ENCODE measurements at regions not wholly inside any gene's neighbourhood (a gene's known extent, or its start where the extent isn't known, plus 50 kb on each side); places are given as distances from the start of the nearest gene placed in this dataset.

DNA sequence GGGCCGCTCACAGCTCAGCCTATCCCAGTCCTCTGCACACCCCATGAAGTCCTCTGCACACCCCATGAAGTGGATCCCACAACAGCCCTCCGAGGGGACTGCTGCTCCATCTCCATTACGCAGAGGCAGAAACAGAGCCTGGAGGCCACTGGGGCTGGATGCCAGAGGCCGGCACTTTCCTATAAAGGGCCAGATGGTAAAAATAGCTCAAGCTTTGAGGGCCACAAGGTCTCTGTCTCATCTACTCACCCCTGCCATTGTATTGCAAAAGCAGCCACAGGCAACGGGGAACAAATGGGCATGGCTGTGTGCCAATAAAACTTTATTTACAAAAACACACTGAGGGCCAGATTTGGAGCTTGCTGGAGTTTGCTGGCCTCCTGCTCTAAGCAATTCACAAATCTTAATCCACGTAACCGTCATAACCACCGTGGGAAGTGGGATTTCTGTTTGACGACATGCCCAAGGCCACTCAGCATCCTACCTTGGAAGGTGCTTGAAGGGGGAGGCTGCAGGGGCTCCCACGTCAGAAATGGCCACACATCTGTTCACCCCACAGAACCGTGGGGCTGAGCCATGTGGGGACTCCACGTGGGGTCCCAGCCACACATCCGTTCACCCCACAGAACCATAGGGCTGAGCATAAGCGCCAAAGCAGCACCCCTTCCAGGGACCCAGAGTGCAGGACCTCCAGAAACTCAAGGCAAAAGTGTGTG is 92.0 kb downstream of the NCOR2 start:
- TF ChIP-seq, protein P1, sequence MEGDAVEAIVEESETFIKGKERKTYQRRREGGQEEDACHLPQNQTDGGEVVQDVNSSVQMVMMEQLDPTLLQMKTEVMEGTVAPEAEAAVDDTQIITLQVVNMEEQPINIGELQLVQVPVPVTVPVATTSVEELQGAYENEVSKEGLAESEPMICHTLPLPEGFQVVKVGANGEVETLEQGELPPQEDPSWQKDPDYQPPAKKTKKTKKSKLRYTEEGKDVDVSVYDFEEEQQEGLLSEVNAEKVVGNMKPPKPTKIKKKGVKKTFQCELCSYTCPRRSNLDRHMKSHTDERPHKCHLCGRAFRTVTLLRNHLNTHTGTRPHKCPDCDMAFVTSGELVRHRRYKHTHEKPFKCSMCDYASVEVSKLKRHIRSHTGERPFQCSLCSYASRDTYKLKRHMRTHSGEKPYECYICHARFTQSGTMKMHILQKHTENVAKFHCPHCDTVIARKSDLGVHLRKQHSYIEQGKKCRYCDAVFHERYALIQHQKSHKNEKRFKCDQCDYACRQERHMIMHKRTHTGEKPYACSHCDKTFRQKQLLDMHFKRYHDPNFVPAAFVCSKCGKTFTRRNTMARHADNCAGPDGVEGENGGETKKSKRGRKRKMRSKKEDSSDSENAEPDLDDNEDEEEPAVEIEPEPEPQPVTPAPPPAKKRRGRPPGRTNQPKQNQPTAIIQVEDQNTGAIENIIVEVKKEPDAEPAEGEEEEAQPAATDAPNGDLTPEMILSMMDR (IDR thresholded peaks at IDR 0.05; ENCODE audit: low read depth, low read length): no peak
- no peak for TF ChIP-seq EZH2phosphoT487 (IDR thresholded peaks at IDR 0.05; ENCODE audit: low read depth)

Measured in OCI-LY3 (cell line).